ENCODE measurements at regions not wholly inside any gene's neighbourhood (a gene's known extent, or its start where the extent isn't known, plus 50 kb on each side); places are given as distances from the start of the nearest gene placed in this dataset.

DNA sequence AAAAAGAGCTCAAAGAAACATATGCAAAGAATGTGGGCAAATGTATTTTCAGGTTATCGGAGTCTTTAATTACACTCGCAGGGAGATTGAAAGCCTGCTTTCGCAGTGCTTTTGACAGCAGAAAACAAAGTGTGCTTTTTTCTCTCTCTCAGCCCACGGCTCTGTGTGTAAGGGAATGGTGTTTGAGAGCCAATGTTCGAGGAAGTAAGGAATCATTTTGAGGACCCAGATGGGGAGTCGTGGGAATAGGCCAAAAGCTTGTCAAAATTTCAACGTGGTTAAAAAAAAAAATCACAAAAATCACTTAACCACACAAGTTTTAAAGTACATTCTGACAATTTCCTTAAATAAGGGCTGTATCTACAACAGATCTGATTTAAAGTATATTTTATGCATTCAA lies 197.1 kb upstream of the IRS2 start:
- TF ChIP-seq, protein P1, sequence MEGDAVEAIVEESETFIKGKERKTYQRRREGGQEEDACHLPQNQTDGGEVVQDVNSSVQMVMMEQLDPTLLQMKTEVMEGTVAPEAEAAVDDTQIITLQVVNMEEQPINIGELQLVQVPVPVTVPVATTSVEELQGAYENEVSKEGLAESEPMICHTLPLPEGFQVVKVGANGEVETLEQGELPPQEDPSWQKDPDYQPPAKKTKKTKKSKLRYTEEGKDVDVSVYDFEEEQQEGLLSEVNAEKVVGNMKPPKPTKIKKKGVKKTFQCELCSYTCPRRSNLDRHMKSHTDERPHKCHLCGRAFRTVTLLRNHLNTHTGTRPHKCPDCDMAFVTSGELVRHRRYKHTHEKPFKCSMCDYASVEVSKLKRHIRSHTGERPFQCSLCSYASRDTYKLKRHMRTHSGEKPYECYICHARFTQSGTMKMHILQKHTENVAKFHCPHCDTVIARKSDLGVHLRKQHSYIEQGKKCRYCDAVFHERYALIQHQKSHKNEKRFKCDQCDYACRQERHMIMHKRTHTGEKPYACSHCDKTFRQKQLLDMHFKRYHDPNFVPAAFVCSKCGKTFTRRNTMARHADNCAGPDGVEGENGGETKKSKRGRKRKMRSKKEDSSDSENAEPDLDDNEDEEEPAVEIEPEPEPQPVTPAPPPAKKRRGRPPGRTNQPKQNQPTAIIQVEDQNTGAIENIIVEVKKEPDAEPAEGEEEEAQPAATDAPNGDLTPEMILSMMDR (IDR thresholded peaks at IDR 0.05): no peak
- no peak for TF ChIP-seq POLR2A (IDR thresholded peaks at IDR 0.05)

Data from adrenal gland (tissue), 5 donors.